NCI-H146 (cell line): ENCODE measurements at regions not wholly inside any gene's neighbourhood (a gene's known extent, or its start where the extent isn't known, plus 50 kb on each side); places are given as distances from the start of the nearest gene placed in this dataset.

Experiments used
- DNase-seq: peaks from one replicate; lab custom pipeline; 2025; lab: John Stamatoyannopoulos, UW

- no peak for DNase-seq
Measured at GRCh38 chr12:42760550-42760949, 171.0 kb upstream of the PRICKLE1 start.

- no peak for DNase-seq
Measured at GRCh38 chr12:42759622-42760273, 170.2 kb upstream of the PRICKLE1 start.

GRCh38 chr12:42758806-42759205 is 169.3 kb upstream of the PRICKLE1 start:
- DNase-seq: no peak

GRCh38 chr12:42757624-42758119 is 168.1 kb upstream of the PRICKLE1 start:
- no peak for DNase-seq

- no peak for DNase-seq
Measured at GRCh38 chr12:42756841-42757623, 167.5 kb upstream of the PRICKLE1 start.

GRCh38 chr12:42750356-42750755 is 160.8 kb upstream of the PRICKLE1 start:
- DNase-seq: no peak

- DNase-seq: no peak
Measured at GRCh38 chr12:42749239-42749638, 159.7 kb upstream of the PRICKLE1 start.

- DNase-seq: no peak
Measured at GRCh38 chr12:42744539-42745182, 155.1 kb upstream of the PRICKLE1 start.

- DNase-seq: no peak
Measured at GRCh38 chr12:42742716-42743115, 153.2 kb upstream of the PRICKLE1 start.

GRCh38 chr12:42741771-42742510 is 152.4 kb upstream of the PRICKLE1 start:
- DNase-seq: no peak

- no peak for DNase-seq
Measured at GRCh38 chr12:42741091-42741490, 151.5 kb upstream of the PRICKLE1 start.

- no peak for DNase-seq
Measured at GRCh38 chr12:42737398-42737797, 147.9 kb upstream of the PRICKLE1 start.

GRCh38 chr12:42735861-42736361 is 146.4 kb upstream of the PRICKLE1 start:
- no peak for DNase-seq

GRCh38 chr12:42733911-42734310 is 144.4 kb upstream of the PRICKLE1 start:
- DNase-seq: no peak

- no peak for DNase-seq
Measured at GRCh38 chr12:42732908-42733411, 143.4 kb upstream of the PRICKLE1 start.

- DNase-seq: no peak
Measured at GRCh38 chr12:42730291-42730690, 140.7 kb upstream of the PRICKLE1 start.

GRCh38 chr12:42729535-42729900 is 140.0 kb upstream of the PRICKLE1 start:
- DNase-seq: no peak

- no peak for DNase-seq
Measured at GRCh38 chr12:42728770-42729534, 139.4 kb upstream of the PRICKLE1 start.

- no peak for DNase-seq
Measured at GRCh38 chr12:42728287-42728686, 138.7 kb upstream of the PRICKLE1 start.

GRCh38 chr12:42725809-42726208 is 136.3 kb upstream of the PRICKLE1 start:
- DNase-seq: no peak

- DNase-seq: no peak
Measured at GRCh38 chr12:42716491-42716891, 126.9 kb upstream of the PRICKLE1 start.
